HUES48 (cell line): ENCODE measurements at regions not wholly inside any gene's neighbourhood (a gene's known extent, or its start where the extent isn't known, plus 50 kb on each side); places are given as distances from the start of the nearest gene placed in this dataset.

Source experiments
- H3K27ac ChIP-seq: one replicate; pipeline ENCODE4 v1.7.0; 2013; ENCODE audit warnings: low read depth, low read length, inconsistent platforms
- H3K27me3 ChIP-seq: 2 replicates; pipeline ENCODE4 v1.6.1; 2013; ENCODE audit warnings: mild to moderate bottlenecking, low read length; ENCODE audit not compliant: control insufficient read depth, insufficient read depth
- H3K36me3 ChIP-seq: 2 replicates; pipeline ENCODE4 v1.6.1; 2013; ENCODE audit warnings: low read length; ENCODE audit not compliant: control insufficient read depth, insufficient read depth
- H3K4me1 ChIP-seq: 2 replicates; pipeline ENCODE4 v1.6.1; 2013; ENCODE audit warnings: mild to moderate bottlenecking, low read length; ENCODE audit not compliant: control insufficient read depth, insufficient read depth
- H3K4me3 ChIP-seq: 2 replicates; pipeline ENCODE4 v1.5.1; 2013; ENCODE audit warnings: mild to moderate bottlenecking, low read depth, low read length
- H3K9ac ChIP-seq: 2 replicates; pipeline ENCODE4 v1.6.1; 2013; ENCODE audit warnings: mild to moderate bottlenecking, low read depth, low read length, moderate library complexity
- H3K9me3 ChIP-seq: 2 replicates; pipeline ENCODE4 v1.6.1; 2013; ENCODE audit warnings: low read length; ENCODE audit not compliant: control insufficient read depth, insufficient read depth

GRCh38 chr9:19689328-19690101, 99.3 kb downstream of the SLC24A2 start:
- Histone ChIP-seq H3K27ac (no peak overlapping the region), H3K27me3 (no peaks in the 10 kb centered on the region), H3K4me1 (no peaks in the 10 kb centered on the region), H3K36me3 (no peaks in the 10 kb centered on the region), H3K4me3 (no peak overlapping the region), H3K9ac (no peak overlapping the region), H3K9me3 (no peaks in the 10 kb centered on the region)

GRCh38 chr9:19683715-19684114, 105.1 kb downstream of the SLC24A2 start:
- peaks cover 15% of the 10 kb centered on the region for H3K4me1 ChIP-seq
- no peaks in the 10 kb centered on the region for H3K27me3 ChIP-seq
- H3K9ac ChIP-seq, result no peak overlapping the region
- H3K9me3 ChIP-seq, result no peaks in the 10 kb centered on the region
- H3K4me3 ChIP-seq, result no peak overlapping the region
- H3K27ac ChIP-seq, result no peak overlapping the region
- H3K36me3 ChIP-seq, result no peaks in the 10 kb centered on the region

GRCh38 chr9:19682397-19682796, 106.4 kb downstream of the SLC24A2 start:
- H3K27me3 ChIP-seq, result no peaks in the 10 kb centered on the region
- no peak overlapping the region for H3K9ac ChIP-seq
- no peak overlapping the region for H3K27ac ChIP-seq
- H3K4me3 ChIP-seq, result no peak overlapping the region
- H3K9me3 ChIP-seq, result no peaks in the 10 kb centered on the region
- H3K4me1 ChIP-seq, result peaks cover 15% of the 10 kb centered on the region
- no peaks in the 10 kb centered on the region for H3K36me3 ChIP-seq

GRCh38 chr9:19681846-19682245, 107.0 kb downstream of the SLC24A2 start:
- no peaks in the 10 kb centered on the region for H3K36me3 ChIP-seq
- no peaks in the 10 kb centered on the region for H3K9me3 ChIP-seq
- H3K4me3 ChIP-seq, result no peak overlapping the region
- H3K27ac ChIP-seq, result no peak overlapping the region
- peaks cover 15% of the 10 kb centered on the region for H3K4me1 ChIP-seq
- H3K27me3 ChIP-seq, result no peaks in the 10 kb centered on the region
- no peak overlapping the region for H3K9ac ChIP-seq

- Histone ChIP-seq H3K9me3 (no peaks in the 10 kb centered on the region), H3K36me3 (no peaks in the 10 kb centered on the region), H3K9ac (no peak overlapping the region), H3K4me1 (0 out of 2 replicates have a peak, but pooled peaks cover 1% of the 10 kb centered on the region), H3K27ac (no peak overlapping the region), H3K27me3 (no peaks in the 10 kb centered on the region), H3K4me3 (no peak overlapping the region)
Observed at GRCh38 chr9:19677924-19678323, 110.9 kb downstream of the SLC24A2 start.

GRCh38 chr9:19675492-19675891, 113.3 kb downstream of the SLC24A2 start:
- no peak overlapping the region for H3K9ac ChIP-seq

GRCh38 chr9:19666575-19666974, 122.3 kb downstream of the SLC24A2 start:
- no peak overlapping the region for H3K27ac ChIP-seq
- no peak overlapping the region for H3K9ac ChIP-seq
- no peaks in the 10 kb centered on the region for H3K36me3 ChIP-seq
- H3K4me1 ChIP-seq, result no peaks in the 10 kb centered on the region
- no peaks in the 10 kb centered on the region for H3K9me3 ChIP-seq
- no peak overlapping the region for H3K4me3 ChIP-seq
- H3K27me3 ChIP-seq, result no peaks in the 10 kb centered on the region

More at GRCh38 chr9:19675492-19675891, 113.3 kb downstream of the SLC24A2 start:
- H3K9me3 ChIP-seq, result no peaks in the 10 kb centered on the region
- no peaks in the 10 kb centered on the region for H3K27me3 ChIP-seq
- no peaks in the 10 kb centered on the region for H3K36me3 ChIP-seq
- H3K27ac ChIP-seq, result no peak overlapping the region
- no peaks in the 10 kb centered on the region for H3K4me1 ChIP-seq
- H3K4me3 ChIP-seq, result no peak overlapping the region

GRCh38 chr9:19665146-19665863, 123.5 kb downstream of the SLC24A2 start:
- no peaks in the 10 kb centered on the region for H3K27me3 ChIP-seq
- no peak overlapping the region for H3K27ac ChIP-seq
- no peak overlapping the region for H3K9ac ChIP-seq

GRCh38 chr9:19663570-19663969, 125.3 kb downstream of the SLC24A2 start:
- Histone ChIP-seq H3K9me3 (no peaks in the 10 kb centered on the region), H3K9ac (no peak overlapping the region), H3K27ac (no peak overlapping the region), H3K4me1 (no peaks in the 10 kb centered on the region), H3K36me3 (no peaks in the 10 kb centered on the region), H3K27me3 (no peaks in the 10 kb centered on the region), H3K4me3 (no peak overlapping the region)

More at GRCh38 chr9:19665146-19665863, 123.5 kb downstream of the SLC24A2 start:
- H3K4me3 ChIP-seq, result no peak overlapping the region
- no peaks in the 10 kb centered on the region for H3K9me3 ChIP-seq
- H3K4me1 ChIP-seq, result no peaks in the 10 kb centered on the region
- H3K36me3 ChIP-seq, result no peaks in the 10 kb centered on the region

GRCh38 chr9:19662213-19662612, 126.6 kb downstream of the SLC24A2 start:
- Histone ChIP-seq H3K9ac (no peak overlapping the region), H3K4me1 (no peaks in the 10 kb centered on the region), H3K27ac (no peak overlapping the region), H3K4me3 (no peak overlapping the region), H3K36me3 (no peaks in the 10 kb centered on the region), H3K27me3 (no peaks in the 10 kb centered on the region), H3K9me3 (no peaks in the 10 kb centered on the region)

GRCh38 chr9:19660019-19660418, 128.8 kb downstream of the SLC24A2 start:
- Histone ChIP-seq H3K27ac (no peak overlapping the region), H3K27me3 (no peaks in the 10 kb centered on the region), H3K36me3 (no peaks in the 10 kb centered on the region), H3K4me1 (peaks cover 10% of the 10 kb centered on the region), H3K9ac (no peak overlapping the region), H3K9me3 (no peaks in the 10 kb centered on the region), H3K4me3 (no peak overlapping the region)
